ENCODE measurements at regions not wholly inside any gene's neighbourhood (a gene's known extent, or its start where the extent isn't known, plus 50 kb on each side); places are given as distances from the start of the nearest gene placed in this dataset.
A peak's percentile ranks its signal among the peaks of the same experiment; 100 is the strongest.

GRCh38 chr6:4571011-4571410 lies 205.2 kb upstream of the CDYL start:
- H3K27me3 ChIP-seq (ENCODE audit: insufficient read depth, low read length) = no peaks in the 10 kb centered on the region
- no peak overlapping the region for H2BK120ac ChIP-seq (ENCODE audit: insufficient read depth, low read length, poor library complexity)
- no peak for DNase-seq
- no peak overlapping the region for H3K14ac ChIP-seq (ENCODE audit: low read length)
- H2BK5ac ChIP-seq (ENCODE audit: low read depth, low read length, poor library complexity) = no peak overlapping the region
- H3K9ac ChIP-seq (ENCODE audit: low read length) = no peak overlapping the region
- no peaks in the 10 kb centered on the region for H3K79me1 ChIP-seq (ENCODE audit: low read length)
- H2BK12ac ChIP-seq (ENCODE audit: low read length) = no peak overlapping the region
- no peak overlapping the region for H3K23ac ChIP-seq (ENCODE audit: low read length)
- H2AK5ac ChIP-seq (ENCODE audit: low read length) = no peak overlapping the region
- H3K4me2 ChIP-seq (ENCODE audit: low read length) = no peak overlapping the region
- H3K4me3 ChIP-seq (ENCODE audit: low read depth, low read length) = no peak overlapping the region
- H4K91ac ChIP-seq (ENCODE audit: low read depth, low read length) = no peak overlapping the region
- no peaks in the 10 kb centered on the region for H3K4me1 ChIP-seq (ENCODE audit: control insufficient read depth in 1 of 2, insufficient read depth in 2 of 2, low read length in 2 of 2)
- no peaks in the 10 kb centered on the region for H3K36me3 ChIP-seq (ENCODE audit: control insufficient read depth in 1 of 2, insufficient read depth in 2 of 2, low read length in 2 of 2)
- H3K18ac ChIP-seq (ENCODE audit: low read length) = no peak overlapping the region
- H2AFZ ChIP-seq (ENCODE audit: insufficient read depth, low read length, poor library complexity) = no peak overlapping the region
- H3K27ac ChIP-seq (ENCODE audit: low read depth, low read length) = no peak overlapping the region
- no CpG with 5 or more reads among the region's 2 CpGs for WGBS (ENCODE audit: extremely low coverage, insufficient coverage, insufficient read length)
- no peak overlapping the region for H4K8ac ChIP-seq (ENCODE audit: low read depth, low read length)
- no peaks in the 10 kb centered on the region for H3K79me2 ChIP-seq (ENCODE audit: control insufficient read depth, insufficient read depth, low read length, poor library complexity)
- no peaks in the 10 kb centered on the region for H3K9me3 ChIP-seq (ENCODE audit: insufficient read depth, low read depth, low read length)
- H3K4ac ChIP-seq (ENCODE audit: low read depth, low read length) = no peak overlapping the region
- H4K12ac ChIP-seq (ENCODE audit: low read depth, low read length) = no peak overlapping the region

- no peaks in the 10 kb centered on the region for H3K79me2 ChIP-seq (ENCODE audit: control insufficient read depth, insufficient read depth, low read length, poor library complexity)
- no CpG with 5 or more reads among the region's 5 CpGs for WGBS (ENCODE audit: extremely low coverage, insufficient coverage, insufficient read length)
These were observed 208.1 kb upstream of the CDYL start for GRCh38 chr6:4568138-4568537.

DNA sequence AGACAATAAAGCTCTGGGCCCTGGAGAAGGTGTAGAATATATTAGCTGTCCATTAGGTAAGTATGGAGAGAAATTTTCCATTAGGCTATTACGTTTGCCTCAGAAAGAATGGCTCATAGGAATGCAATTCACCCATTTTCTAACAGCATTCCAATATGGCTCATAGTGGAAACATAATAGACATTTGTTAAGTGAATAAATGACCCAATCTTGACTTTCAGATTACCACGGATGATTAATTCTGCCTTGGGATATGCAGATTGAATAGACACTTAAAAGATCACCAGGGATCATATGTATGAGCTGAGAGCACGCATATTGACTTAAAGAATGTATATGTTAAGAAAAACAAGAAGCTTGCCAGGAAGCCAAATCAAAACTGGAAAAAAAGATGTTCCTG lies 209.1 kb upstream of the CDYL start:
- Histone ChIP-seq H4K91ac (ENCODE audit: low read depth, low read length) (no peak overlapping the region), H3K14ac (ENCODE audit: low read length) (no peak overlapping the region), H4K8ac (ENCODE audit: low read depth, low read length) (no peak overlapping the region), H2AK5ac (ENCODE audit: low read length) (no peak overlapping the region), H3K4me3 (ENCODE audit: low read depth, low read length) (no peak overlapping the region), H3K27me3 (ENCODE audit: insufficient read depth, low read length) (no peaks in the 10 kb centered on the region), H3K18ac (ENCODE audit: low read length) (no peak overlapping the region), H2BK5ac (ENCODE audit: low read depth, low read length, poor library complexity) (no peak overlapping the region), H3K4me1 (ENCODE audit: control insufficient read depth in 1 of 2, insufficient read depth in 2 of 2, low read length in 2 of 2) (peaks cover 0 to 2% of the 10 kb centered on the region in 2 experiments), H2AFZ (ENCODE audit: insufficient read depth, low read length, poor library complexity) (no peak overlapping the region), H2BK120ac (ENCODE audit: insufficient read depth, low read length, poor library complexity) (no peak overlapping the region), H3K79me2 (ENCODE audit: control insufficient read depth, insufficient read depth, low read length, poor library complexity) (no peaks in the 10 kb centered on the region), H3K4ac (ENCODE audit: low read depth, low read length) (no peak overlapping the region), H3K79me1 (ENCODE audit: low read length) (no peaks in the 10 kb centered on the region), H3K36me3 (ENCODE audit: control insufficient read depth in 1 of 2, insufficient read depth in 2 of 2, low read length in 2 of 2) (no peaks in the 10 kb centered on the region), H3K27ac (ENCODE audit: low read depth, low read length) (no peak overlapping the region), H3K4me2 (ENCODE audit: low read length) (no peak overlapping the region), H4K12ac (ENCODE audit: low read depth, low read length) (no peak overlapping the region), H2BK12ac (ENCODE audit: low read length) (no peak overlapping the region), H3K9me3 (ENCODE audit: insufficient read depth, low read depth, low read length) (no peaks in the 10 kb centered on the region), H3K9ac (ENCODE audit: low read length) (no peak overlapping the region), H3K23ac (ENCODE audit: low read length) (no peak overlapping the region)
- DNase-seq = peak; percentile 40 to 90
- WGBS (ENCODE audit: extremely low coverage, insufficient coverage, insufficient read length) = no CpG with 5 or more reads among the region's 3 CpGs

More at GRCh38 chr6:4568138-4568537, 208.1 kb upstream of the CDYL start:
- H3K4me2 ChIP-seq (ENCODE audit: low read length) = no peak overlapping the region
- H2BK5ac ChIP-seq (ENCODE audit: low read depth, low read length, poor library complexity) = no peak overlapping the region
- no peak overlapping the region for H3K4ac ChIP-seq (ENCODE audit: low read depth, low read length)
- H4K8ac ChIP-seq (ENCODE audit: low read depth, low read length) = no peak overlapping the region
- H3K14ac ChIP-seq (ENCODE audit: low read length) = no peak overlapping the region
- no peaks in the 10 kb centered on the region for H3K27me3 ChIP-seq (ENCODE audit: insufficient read depth, low read length)
- no peak overlapping the region for H3K9ac ChIP-seq (ENCODE audit: low read length)
- no peaks in the 10 kb centered on the region for H3K79me1 ChIP-seq (ENCODE audit: low read length)
- no peak overlapping the region for H2BK120ac ChIP-seq (ENCODE audit: insufficient read depth, low read length, poor library complexity)
- no peak overlapping the region for H3K18ac ChIP-seq (ENCODE audit: low read length)
- H3K23ac ChIP-seq (ENCODE audit: low read length) = no peak overlapping the region
- H4K91ac ChIP-seq (ENCODE audit: low read depth, low read length) = no peak overlapping the region
- no peak overlapping the region for H2AK5ac ChIP-seq (ENCODE audit: low read length)
- peak overlapping the region; percentile 70 for H2BK12ac ChIP-seq (ENCODE audit: low read length)
- H3K36me3 ChIP-seq (ENCODE audit: control insufficient read depth in 1 of 2, insufficient read depth in 2 of 2, low read length in 2 of 2) = no peaks in the 10 kb centered on the region
- no peak for DNase-seq
- H3K4me3 ChIP-seq (ENCODE audit: low read depth, low read length) = no peak overlapping the region
- H4K12ac ChIP-seq (ENCODE audit: low read depth, low read length) = no peak overlapping the region
- no peaks in the 10 kb centered on the region for H3K9me3 ChIP-seq (ENCODE audit: insufficient read depth, low read depth, low read length)
- H2AFZ ChIP-seq (ENCODE audit: insufficient read depth, low read length, poor library complexity) = no peak overlapping the region
- no peak overlapping the region for H3K27ac ChIP-seq (ENCODE audit: low read depth, low read length)
- peaks cover 0 to 2% of the 10 kb centered on the region in 2 experiments for H3K4me1 ChIP-seq (ENCODE audit: control insufficient read depth in 1 of 2, insufficient read depth in 2 of 2, low read length in 2 of 2)

GRCh38 chr6:4565301-4566250 lies 210.6 kb upstream of the CDYL start:
- Histone ChIP-seq H3K4me3 (ENCODE audit: low read depth, low read length) (no peak overlapping the region), H2AFZ (ENCODE audit: insufficient read depth, low read length, poor library complexity) (no peak overlapping the region), H3K36me3 (ENCODE audit: control insufficient read depth in 1 of 2, insufficient read depth in 2 of 2, low read length in 2 of 2) (no peaks in the 10 kb centered on the region), H2BK120ac (ENCODE audit: insufficient read depth, low read length, poor library complexity) (no peak overlapping the region), H3K4ac (ENCODE audit: low read depth, low read length) (no peak overlapping the region), H3K18ac (ENCODE audit: low read length) (no peak overlapping the region), H3K79me1 (ENCODE audit: low read length) (no peaks in the 10 kb centered on the region), H3K79me2 (ENCODE audit: control insufficient read depth, insufficient read depth, low read length, poor library complexity) (no peaks in the 10 kb centered on the region), H3K4me1 (ENCODE audit: control insufficient read depth in 1 of 2, insufficient read depth in 2 of 2, low read length in 2 of 2) (peaks cover 0 to 2% of the 10 kb centered on the region in 2 experiments), H2BK5ac (ENCODE audit: low read depth, low read length, poor library complexity) (no peak overlapping the region), H4K8ac (ENCODE audit: low read depth, low read length) (no peak overlapping the region), H4K12ac (ENCODE audit: low read depth, low read length) (no peak overlapping the region), H3K9ac (ENCODE audit: low read length) (no peak overlapping the region), H3K27ac (ENCODE audit: low read depth, low read length) (no peak overlapping the region), H4K91ac (ENCODE audit: low read depth, low read length) (no peak overlapping the region), H3K14ac (ENCODE audit: low read length) (no peak overlapping the region), H2BK12ac (ENCODE audit: low read length) (no peak overlapping the region), H3K9me3 (ENCODE audit: insufficient read depth, low read depth, low read length) (no peaks in the 10 kb centered on the region), H3K23ac (ENCODE audit: low read length) (no peak overlapping the region), H3K4me2 (ENCODE audit: low read length) (no peak overlapping the region), H2AK5ac (ENCODE audit: low read length) (no peak overlapping the region), H3K27me3 (ENCODE audit: insufficient read depth, low read length) (no peaks in the 10 kb centered on the region)
- no CpG with 5 or more reads among the region's 17 CpGs for WGBS (ENCODE audit: extremely low coverage, insufficient coverage, insufficient read length)
- DNase-seq = no peak
